ENCODE measurements at regions not wholly inside any gene's neighbourhood (a gene's known extent, or its start where the extent isn't known, plus 50 kb on each side); places are given as distances from the start of the nearest gene placed in this dataset.

- ATAC-seq: no peak
- intact Hi-C loops (cut with micrococcal nuclease): no loop called here
Observed at GRCh38 chr10:79005126-79005810, 63.5 kb upstream of the ZMIZ1 start.

More at GRCh38 chr10:79005126-79005810, 63.5 kb upstream of the ZMIZ1 start:
- BruUV-seq (replicated peaks): no TSS peak
- CTCF ChIA-PET: no interaction called here
- RAD21 ChIA-PET (ENCODE audit: low non-redundant PET in 1 of 2, low total read pairs in 2 of 2, uncharacterized antibody in 2 of 2, unreplicated experiment in 2 of 2): no interaction called here
- H3K27ac ChIP-seq (ENCODE audit: low read depth, low read length): no peak overlapping the region
- no peaks in the 10 kb centered on the region for H3K4me1 ChIP-seq (ENCODE audit: control insufficient read depth in 1 of 2, insufficient read depth in 2 of 2, low read length in 2 of 2)
- H3K27me3 ChIP-seq (ENCODE audit: insufficient read depth, low read length): no peaks in the 10 kb centered on the region
- H3K9me2 ChIP-seq (ENCODE audit: insufficient read depth): no peaks in the 10 kb centered on the region
- H4K20me1 ChIP-seq (ENCODE audit: insufficient read depth): no peaks in the 10 kb centered on the region
- H2AFZ ChIP-seq (ENCODE audit: low read depth, low read length, poor library complexity, severe bottlenecking): no peak overlapping the region
- no peaks in the 10 kb centered on the region for H3K9me3 ChIP-seq (ENCODE audit: control insufficient read depth in 1 of 2, insufficient read depth in 1 of 2, low read depth in 1 of 2, low read length in 2 of 2)
- no peak overlapping the region for H3K9ac ChIP-seq (ENCODE audit: low read length)
- H3K4me3 ChIP-seq (replicated peaks in 1 of 2; ENCODE audit: low read depth in 1 of 2, low read length in 2 of 2): no peak overlapping the region
- no peak for TF ChIP-seq CTCF (IDR thresholded peaks at IDR 0.05 in 2 of 3, conservative IDR thresholded peaks at IDR 0.05 in 1 of 3; ENCODE audit: borderline replicate concordance in 1 of 3, insufficient read depth in 1 of 3, low read depth in 2 of 3, low read length in 2 of 3)
- no peak for TF ChIP-seq ATF3 (IDR thresholded peaks at IDR 0.05)
- TF ChIP-seq ZFX (IDR thresholded peaks at IDR 0.05): no peak
- no peak for DNase-seq (ENCODE audit: low read depth, low spot score)
- POLR2A ChIA-PET: no interaction called here
- no peaks in the 10 kb centered on the region for H3K36me3 ChIP-seq (ENCODE audit: control insufficient read depth in 1 of 2, insufficient read depth in 2 of 2, low read length in 2 of 2)
- no peak overlapping the region for H3K4me2 ChIP-seq (ENCODE audit: low read length)
- no peaks in the 10 kb centered on the region for H3K79me2 ChIP-seq (ENCODE audit: insufficient read depth, low read length)

Data from HCT116 (cell line).